ENCODE measurements at regions not wholly inside any gene's neighbourhood (a gene's known extent, or its start where the extent isn't known, plus 50 kb on each side); places are given as distances from the start of the nearest gene placed in this dataset.

DNA sequence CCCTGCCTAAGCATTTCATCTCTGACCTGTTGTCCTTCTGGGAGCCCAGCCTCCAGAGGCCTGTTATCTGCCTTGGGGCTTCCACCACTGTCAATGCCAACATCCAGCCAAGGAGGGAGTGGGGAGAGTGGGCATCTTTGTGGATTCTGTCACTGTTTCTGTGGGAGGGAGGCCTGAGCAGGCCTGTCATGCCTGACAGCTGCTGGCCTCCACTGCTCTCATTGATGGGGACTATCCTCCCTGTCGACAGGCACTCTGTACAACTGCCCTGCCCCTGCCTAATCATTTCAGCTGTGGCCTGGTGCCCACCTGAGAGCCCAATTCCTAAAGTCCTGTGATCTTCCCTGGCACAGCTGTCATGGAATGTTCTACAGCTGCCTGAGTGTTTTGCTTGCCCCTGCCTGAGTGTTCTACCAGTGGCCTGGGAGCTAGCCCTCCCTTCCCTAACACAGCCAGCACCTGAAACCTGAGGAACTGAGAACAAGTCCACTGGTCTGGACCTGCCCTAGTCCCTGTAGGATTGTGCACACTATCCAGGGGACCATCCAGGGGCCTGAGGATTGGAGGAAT is 145.3 kb downstream of the FAM83B start:
- no peak overlapping the region for H3K4me3 Mint-ChIP-seq (ENCODE audit: low read depth)
- H3K36me3 Mint-ChIP-seq (ENCODE audit: low read depth) = no peaks in the 10 kb centered on the region
- H3K4me1 Mint-ChIP-seq (ENCODE audit: low read depth) = no peaks in the 10 kb centered on the region
- H3K27ac Mint-ChIP-seq = no peak overlapping the region
- intact Hi-C loops (cut with micrococcal nuclease) = no loop called here
- H3K27me3 Mint-ChIP-seq (ENCODE audit: low read depth) = no peaks in the 10 kb centered on the region
- H3K9me3 Mint-ChIP-seq = no peaks in the 10 kb centered on the region
- no peak for DNase-seq (ENCODE audit: low spot score)

DNA sequence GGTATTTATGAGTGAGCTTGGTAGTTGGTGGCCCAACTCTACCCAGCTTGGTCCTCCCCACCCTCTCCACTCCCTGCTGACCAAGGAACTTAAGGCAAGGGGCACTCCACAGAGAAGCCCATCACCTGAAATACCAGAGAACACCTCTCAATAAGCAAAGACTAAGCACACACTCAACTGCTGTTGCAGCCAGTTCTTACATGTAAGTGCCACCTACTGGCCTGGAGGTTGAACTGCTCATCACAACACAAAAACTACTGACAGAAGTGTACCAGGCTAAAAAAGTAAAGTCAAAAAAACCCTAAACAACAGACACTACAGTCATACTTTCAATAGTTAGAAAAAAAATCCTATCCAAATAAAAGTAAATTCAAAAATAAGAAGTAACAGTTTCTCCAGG is 146.2 kb downstream of the FAM83B start:
- no peak overlapping the region for H3K27ac Mint-ChIP-seq
- intact Hi-C loops (cut with micrococcal nuclease) = no loop called here
- H3K36me3 Mint-ChIP-seq (ENCODE audit: low read depth) = no peaks in the 10 kb centered on the region
- H3K27me3 Mint-ChIP-seq (ENCODE audit: low read depth) = no peaks in the 10 kb centered on the region
- H3K4me3 Mint-ChIP-seq (ENCODE audit: low read depth) = no peak overlapping the region
- H3K9me3 Mint-ChIP-seq = no peaks in the 10 kb centered on the region
- DNase-seq (ENCODE audit: low spot score) = no peak
- no peaks in the 10 kb centered on the region for H3K4me1 Mint-ChIP-seq (ENCODE audit: low read depth)

DNA sequence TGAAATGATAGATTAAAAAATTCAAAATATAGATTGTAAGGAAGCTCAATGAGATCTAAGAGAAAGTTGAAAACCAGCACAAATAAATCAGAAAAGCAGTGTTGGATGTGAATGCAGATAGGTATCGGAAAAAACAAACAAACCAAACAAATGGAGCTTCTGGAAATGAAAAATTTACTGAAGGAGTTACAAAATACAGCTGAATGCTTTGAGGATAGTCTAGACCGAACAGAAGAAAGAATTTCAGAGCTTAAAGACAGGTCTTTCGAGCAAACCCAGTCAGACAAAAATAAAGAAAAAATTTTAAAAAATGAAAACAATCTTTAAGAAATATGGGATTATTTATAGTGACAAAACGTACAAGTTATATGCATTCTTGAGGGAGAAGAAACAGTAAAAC is 146.7 kb downstream of the FAM83B start:
- intact Hi-C loops (cut with micrococcal nuclease) = no loop called here
- H3K9me3 Mint-ChIP-seq = no peaks in the 10 kb centered on the region
- no peaks in the 10 kb centered on the region for H3K36me3 Mint-ChIP-seq (ENCODE audit: low read depth)
- DNase-seq (ENCODE audit: low spot score) = no peak
- no peak overlapping the region for H3K4me3 Mint-ChIP-seq (ENCODE audit: low read depth)
- no peaks in the 10 kb centered on the region for H3K4me1 Mint-ChIP-seq (ENCODE audit: low read depth)
- H3K27me3 Mint-ChIP-seq (ENCODE audit: low read depth) = no peaks in the 10 kb centered on the region
- H3K27ac Mint-ChIP-seq = no peak overlapping the region

DNA sequence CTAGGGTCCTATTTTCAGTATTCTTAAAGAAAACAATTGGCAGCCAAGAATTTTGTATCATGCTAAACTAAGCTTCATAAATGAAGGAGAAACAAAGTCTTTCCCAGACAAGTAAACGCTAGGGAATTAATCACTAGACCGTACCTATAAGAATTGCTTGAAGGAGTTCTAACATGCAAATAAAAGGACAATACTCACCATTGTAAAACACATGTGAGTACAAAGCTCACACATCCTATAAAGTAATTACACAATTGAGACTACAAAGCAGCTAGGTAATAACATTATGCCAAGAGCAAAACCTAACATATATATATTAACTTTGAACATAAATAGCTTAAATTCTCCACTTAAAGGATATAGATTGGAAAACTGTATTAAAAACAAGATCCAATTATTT is 147.4 kb downstream of the FAM83B start:
- intact Hi-C loops (cut with micrococcal nuclease) = no loop called here
- no peaks in the 10 kb centered on the region for H3K9me3 Mint-ChIP-seq
- DNase-seq (ENCODE audit: low spot score) = no peak
- H3K4me3 Mint-ChIP-seq (ENCODE audit: low read depth) = no peak overlapping the region
- H3K4me1 Mint-ChIP-seq (ENCODE audit: low read depth) = no peaks in the 10 kb centered on the region
- H3K27me3 Mint-ChIP-seq (ENCODE audit: low read depth) = no peaks in the 10 kb centered on the region
- no peak overlapping the region for H3K27ac Mint-ChIP-seq
- H3K36me3 Mint-ChIP-seq (ENCODE audit: low read depth) = no peaks in the 10 kb centered on the region

DNA sequence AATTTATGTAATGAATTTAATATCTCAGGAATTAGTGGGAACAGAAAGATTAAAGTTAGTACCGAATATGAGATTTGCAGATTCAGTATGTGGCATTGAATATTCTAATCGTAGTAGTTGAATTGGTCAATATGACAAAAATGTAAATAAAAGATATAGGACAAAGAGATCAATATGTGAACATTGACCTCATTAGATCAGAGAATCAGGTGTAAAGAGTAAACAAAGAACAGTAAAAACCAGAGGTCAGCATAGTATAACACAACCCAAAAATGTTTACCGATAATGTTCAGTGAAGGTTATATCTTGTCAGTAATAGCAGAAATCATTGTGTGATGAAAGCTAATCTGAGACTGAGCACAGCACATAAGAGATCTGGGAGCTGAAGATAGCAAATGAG is 152.0 kb downstream of the FAM83B start:
- no peak overlapping the region for H3K4me3 Mint-ChIP-seq (ENCODE audit: low read depth)
- no peak overlapping the region for H3K27ac Mint-ChIP-seq
- no peaks in the 10 kb centered on the region for H3K27me3 Mint-ChIP-seq (ENCODE audit: low read depth)
- no peaks in the 10 kb centered on the region for H3K36me3 Mint-ChIP-seq (ENCODE audit: low read depth)
- no peaks in the 10 kb centered on the region for H3K4me1 Mint-ChIP-seq (ENCODE audit: low read depth)
- intact Hi-C loops (cut with micrococcal nuclease) = no loop called here
- H3K9me3 Mint-ChIP-seq = peaks cover 7% of the 10 kb centered on the region
- no peak for DNase-seq (ENCODE audit: low spot score)

DNA sequence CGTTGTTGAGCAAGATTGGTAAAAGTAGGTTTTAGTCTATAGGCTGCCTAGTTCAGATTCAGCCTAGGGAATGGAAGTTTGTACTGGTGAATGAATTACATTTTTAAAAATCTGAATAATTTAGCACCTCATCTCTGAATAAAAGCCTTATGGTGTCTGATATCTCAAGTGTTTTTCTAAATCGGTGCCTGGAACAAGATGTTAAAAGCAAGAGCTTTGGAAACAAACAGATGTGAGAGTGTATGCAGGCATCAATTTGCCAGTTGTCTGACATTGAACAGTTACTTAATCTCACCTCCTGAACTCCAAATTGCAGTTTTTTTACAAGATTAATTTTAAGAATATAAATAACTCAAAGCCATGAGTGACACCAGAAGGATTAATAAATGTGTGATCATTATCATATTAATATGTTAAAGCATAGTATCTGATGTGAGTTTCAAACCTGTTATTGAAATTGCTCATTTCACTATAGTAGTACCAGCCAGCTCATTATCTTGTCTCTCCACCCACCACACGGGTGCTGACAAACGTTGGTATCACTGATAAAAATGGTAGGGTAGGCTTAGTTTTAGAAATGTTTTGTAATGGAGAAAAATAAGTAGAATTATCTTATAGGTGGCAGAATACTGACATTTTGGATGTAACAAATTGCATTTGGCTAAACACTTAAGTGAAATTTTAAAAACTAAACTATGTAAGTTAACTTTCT is 157.3 kb downstream of the FAM83B start:
- Mint-ChIP-seq H3K4me3 (ENCODE audit: low read depth) (no peak overlapping the region), H3K9me3 (peaks cover 21% of the 10 kb centered on the region), H3K27ac (no peak overlapping the region), H3K36me3 (ENCODE audit: low read depth) (no peaks in the 10 kb centered on the region), H3K27me3 (ENCODE audit: low read depth) (no peaks in the 10 kb centered on the region), H3K4me1 (ENCODE audit: low read depth) (no peaks in the 10 kb centered on the region)
- no peak for DNase-seq (ENCODE audit: low spot score)
- intact Hi-C loops (cut with micrococcal nuclease) = no loop called here

DNA sequence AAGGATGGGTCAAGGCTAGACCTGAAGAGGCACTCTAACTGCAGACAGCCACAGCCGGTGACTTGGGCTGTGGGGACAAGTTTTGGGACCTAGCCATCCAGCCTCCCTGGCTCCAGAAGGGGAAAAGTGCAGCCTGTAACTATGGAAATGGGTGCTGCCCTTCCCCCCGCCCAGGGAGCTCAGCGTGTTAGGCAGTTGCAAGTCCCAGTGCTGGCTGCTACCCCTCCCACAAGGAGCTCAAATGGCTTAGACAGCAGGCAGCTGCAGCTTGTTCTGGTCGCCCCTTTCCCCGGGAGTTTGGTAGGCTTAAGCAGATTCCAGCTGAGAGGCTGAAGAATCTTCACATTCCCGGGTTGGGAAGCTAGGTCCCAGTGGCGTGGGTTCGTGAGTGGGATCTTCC is 162.6 kb downstream of the FAM83B start:
- no peaks in the 10 kb centered on the region for H3K27me3 Mint-ChIP-seq (ENCODE audit: low read depth)
- no peaks in the 10 kb centered on the region for H3K4me1 Mint-ChIP-seq (ENCODE audit: low read depth)
- no peak for DNase-seq (ENCODE audit: low spot score)
- intact Hi-C loops (cut with micrococcal nuclease) = no loop called here
- H3K36me3 Mint-ChIP-seq (ENCODE audit: low read depth) = no peaks in the 10 kb centered on the region
- no peak overlapping the region for H3K4me3 Mint-ChIP-seq (ENCODE audit: low read depth)
- peaks cover 24% of the 10 kb centered on the region for H3K9me3 Mint-ChIP-seq
- H3K27ac Mint-ChIP-seq = no peak overlapping the region

DNA sequence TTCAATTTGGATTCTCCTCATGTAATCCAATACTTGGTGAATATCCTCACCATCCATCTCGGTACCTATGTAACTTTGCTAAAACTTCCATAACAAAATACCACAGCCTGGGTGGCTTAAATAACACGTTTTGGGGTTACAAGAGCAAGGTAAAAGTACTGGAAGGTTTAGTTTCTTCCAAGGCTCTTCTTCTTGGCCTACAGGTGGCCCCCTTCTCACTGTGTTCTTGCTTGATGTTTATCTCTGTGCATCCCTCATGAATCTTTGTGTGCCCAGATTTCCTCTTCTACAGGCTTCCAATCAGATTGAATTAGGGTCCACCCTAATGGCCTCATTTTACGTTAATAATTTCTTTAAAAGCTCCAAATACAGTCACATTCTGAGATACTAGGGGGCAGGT is 163.3 kb upstream of the HCRTR2 start:
- H3K27me3 Mint-ChIP-seq (ENCODE audit: low read depth) = no peaks in the 10 kb centered on the region
- intact Hi-C loops (cut with micrococcal nuclease) = no loop called here
- peaks cover 21% of the 10 kb centered on the region for H3K9me3 Mint-ChIP-seq
- no peak for DNase-seq (ENCODE audit: low spot score)
- H3K36me3 Mint-ChIP-seq (ENCODE audit: low read depth) = no peaks in the 10 kb centered on the region
- H3K4me1 Mint-ChIP-seq (ENCODE audit: low read depth) = no peaks in the 10 kb centered on the region
- no peak overlapping the region for H3K27ac Mint-ChIP-seq
- H3K4me3 Mint-ChIP-seq (ENCODE audit: low read depth) = no peak overlapping the region

DNA sequence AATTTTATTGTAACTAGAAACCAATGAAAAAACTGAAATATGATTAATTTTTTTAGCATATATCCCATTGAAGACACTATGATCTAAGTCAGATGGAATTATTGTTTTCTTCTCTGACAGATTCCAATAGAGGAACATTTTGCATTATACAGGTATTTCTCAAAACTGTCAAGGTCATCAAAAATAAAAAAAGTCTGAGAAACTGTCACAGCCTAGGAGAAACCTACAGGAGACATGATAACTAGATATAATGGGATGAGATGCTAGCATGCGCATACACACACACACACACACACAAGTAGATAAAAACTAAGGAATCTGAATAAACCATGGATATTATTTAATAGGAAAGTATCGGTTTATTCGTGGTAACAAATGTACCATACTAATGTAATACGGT is 161.9 kb upstream of the HCRTR2 start:
- peaks cover 20% of the 10 kb centered on the region for H3K9me3 Mint-ChIP-seq
- intact Hi-C loops (cut with micrococcal nuclease) = no loop called here
- H3K4me1 Mint-ChIP-seq (ENCODE audit: low read depth) = no peaks in the 10 kb centered on the region
- DNase-seq (ENCODE audit: low spot score) = no peak
- H3K27ac Mint-ChIP-seq = no peak overlapping the region
- no peak overlapping the region for H3K4me3 Mint-ChIP-seq (ENCODE audit: low read depth)
- H3K27me3 Mint-ChIP-seq (ENCODE audit: low read depth) = no peaks in the 10 kb centered on the region
- H3K36me3 Mint-ChIP-seq (ENCODE audit: low read depth) = no peaks in the 10 kb centered on the region

DNA sequence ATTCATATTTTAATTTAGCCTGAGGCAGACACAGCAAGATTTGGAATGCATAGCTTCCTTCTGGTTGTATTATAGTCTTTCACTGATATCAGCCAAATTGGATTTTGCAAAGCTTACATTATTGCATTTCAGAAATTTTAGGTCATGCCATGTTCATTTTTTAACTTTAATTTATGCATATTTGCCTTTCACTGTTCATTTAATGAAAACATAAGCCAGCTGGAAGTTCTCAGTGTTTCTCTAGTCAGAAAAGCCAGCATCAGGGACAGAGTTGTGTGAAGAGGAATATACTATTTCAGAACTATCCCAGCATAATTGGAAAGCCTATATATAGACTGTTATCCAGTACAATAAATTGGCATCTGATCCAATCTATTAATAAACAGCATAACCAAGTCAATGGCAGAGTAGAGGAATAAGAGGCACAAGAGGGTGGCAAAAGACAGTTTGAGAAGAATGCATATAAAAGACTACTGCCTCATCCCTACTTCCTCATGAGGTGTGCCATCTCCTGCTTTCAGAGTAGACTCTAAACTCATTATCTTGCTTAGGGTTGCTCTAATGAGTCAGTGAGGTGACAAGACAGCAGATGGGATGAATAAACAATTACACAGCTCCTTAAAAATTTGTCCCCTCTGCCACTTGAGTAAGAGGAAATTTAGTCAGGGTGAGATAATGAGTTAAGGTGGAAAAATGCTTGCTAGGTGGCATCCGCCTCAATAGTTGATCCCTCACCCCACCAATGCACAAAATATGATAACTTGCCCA is 159.8 kb upstream of the HCRTR2 start:
- intact Hi-C loops (cut with micrococcal nuclease) = no loop called here
- Mint-ChIP-seq H3K4me1 (ENCODE audit: low read depth) (no peaks in the 10 kb centered on the region), H3K27ac (no peak overlapping the region), H3K4me3 (ENCODE audit: low read depth) (no peak overlapping the region), H3K9me3 (peaks cover 11% of the 10 kb centered on the region), H3K36me3 (ENCODE audit: low read depth) (no peaks in the 10 kb centered on the region), H3K27me3 (ENCODE audit: low read depth) (no peaks in the 10 kb centered on the region)
- DNase-seq (ENCODE audit: low spot score) = no peak

DNA sequence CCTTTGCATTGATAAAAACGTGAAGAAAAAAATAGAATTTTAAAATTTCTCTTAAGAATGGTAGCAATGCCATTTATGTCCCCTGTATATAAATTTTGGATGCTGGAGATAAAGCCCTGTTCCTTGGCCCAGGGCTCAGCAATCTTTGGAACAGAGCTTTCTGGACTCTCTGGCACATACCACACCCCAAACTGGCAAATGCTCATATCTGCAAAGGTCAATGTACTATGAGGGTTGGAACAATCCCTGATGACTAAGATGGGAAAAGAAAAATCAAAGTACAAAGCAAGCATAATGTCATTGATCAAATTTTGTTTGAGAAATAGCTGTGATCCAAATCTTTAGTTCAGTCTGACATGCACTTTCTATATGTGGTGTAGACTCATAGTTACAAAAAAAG is 158.1 kb upstream of the HCRTR2 start:
- no peak overlapping the region for H3K4me3 Mint-ChIP-seq (ENCODE audit: low read depth)
- H3K27ac Mint-ChIP-seq = no peak overlapping the region
- no peaks in the 10 kb centered on the region for H3K36me3 Mint-ChIP-seq (ENCODE audit: low read depth)
- no peaks in the 10 kb centered on the region for H3K27me3 Mint-ChIP-seq (ENCODE audit: low read depth)
- DNase-seq (ENCODE audit: low spot score) = no peak
- H3K9me3 Mint-ChIP-seq = peaks cover 10% of the 10 kb centered on the region
- intact Hi-C loops (cut with micrococcal nuclease) = no loop called here
- no peaks in the 10 kb centered on the region for H3K4me1 Mint-ChIP-seq (ENCODE audit: low read depth)

DNA sequence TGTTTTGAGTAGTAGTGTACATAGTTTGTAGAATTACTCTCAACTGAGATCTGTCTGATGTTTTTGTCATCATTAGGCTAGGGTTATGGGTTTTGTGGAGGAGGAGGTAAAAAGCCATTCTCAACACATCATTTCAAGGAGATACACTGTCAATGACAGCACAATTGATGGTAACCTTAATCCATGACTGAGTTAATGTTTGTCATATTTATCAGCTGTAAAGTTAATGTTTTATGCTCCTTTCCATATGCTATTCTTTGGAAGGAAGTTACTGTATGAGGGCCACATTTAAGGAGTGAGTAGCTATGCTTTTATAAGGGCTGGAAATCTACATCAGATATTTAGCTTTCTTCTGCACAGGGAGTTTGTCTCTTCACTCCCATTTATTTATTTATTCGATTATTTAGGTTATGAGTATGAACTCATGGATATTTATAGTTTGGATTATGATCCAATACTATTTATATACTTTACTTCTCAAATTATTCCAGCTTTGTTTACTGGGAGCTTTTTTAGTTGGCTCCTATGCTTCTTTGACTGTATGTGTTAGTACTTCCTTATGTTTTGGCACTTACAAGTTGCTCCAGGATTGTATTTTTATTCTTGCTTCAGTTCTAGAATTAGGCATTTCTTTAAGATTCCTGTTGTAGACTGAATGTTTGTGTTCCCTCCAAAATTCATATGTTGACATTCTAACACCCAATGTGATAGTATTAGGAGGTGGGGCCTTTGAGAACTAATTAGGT is 156.6 kb upstream of the HCRTR2 start:
- H3K27ac Mint-ChIP-seq = no peak overlapping the region
- intact Hi-C loops (cut with micrococcal nuclease) = no loop called here
- no peaks in the 10 kb centered on the region for H3K4me1 Mint-ChIP-seq (ENCODE audit: low read depth)
- no peak for DNase-seq (ENCODE audit: low spot score)
- peaks cover 4% of the 10 kb centered on the region for H3K9me3 Mint-ChIP-seq
- H3K4me3 Mint-ChIP-seq (ENCODE audit: low read depth) = no peak overlapping the region
- H3K36me3 Mint-ChIP-seq (ENCODE audit: low read depth) = no peaks in the 10 kb centered on the region
- no peaks in the 10 kb centered on the region for H3K27me3 Mint-ChIP-seq (ENCODE audit: low read depth)

DNA sequence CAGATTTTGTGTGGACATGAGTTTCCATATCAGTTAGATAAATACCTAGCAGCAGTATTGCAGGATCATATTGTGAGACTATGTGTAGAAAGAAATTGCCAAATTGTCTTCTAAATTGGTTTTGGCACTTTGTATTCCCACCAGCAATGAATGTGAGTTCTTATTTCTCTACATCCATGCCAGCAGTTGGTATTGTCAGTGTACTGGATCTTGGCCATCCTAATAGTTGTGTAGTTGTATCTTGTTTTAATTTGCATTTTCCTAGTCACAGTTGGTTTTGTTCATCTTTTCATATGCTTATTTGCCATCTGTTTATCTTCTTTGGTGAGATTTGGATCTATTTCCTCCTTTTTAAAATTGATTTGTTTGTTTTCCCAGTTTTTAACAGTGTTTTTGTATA is 154.7 kb upstream of the HCRTR2 start:
- Mint-ChIP-seq H3K4me3 (ENCODE audit: low read depth) (no peak overlapping the region), H3K9me3 (peaks cover 4% of the 10 kb centered on the region), H3K4me1 (ENCODE audit: low read depth) (no peaks in the 10 kb centered on the region), H3K27me3 (ENCODE audit: low read depth) (no peaks in the 10 kb centered on the region), H3K27ac (no peak overlapping the region), H3K36me3 (ENCODE audit: low read depth) (no peaks in the 10 kb centered on the region)
- no peak for DNase-seq (ENCODE audit: low spot score)
- intact Hi-C loops (cut with micrococcal nuclease) = no loop called here

Data from activated T-helper 2 cell treated with anti-CD3 and anti-CD28 coated beads, Interferon-gamma antibody, Interleukin-2, Interleukin-4, amounts not matched to agents 10 μg/mL and 5 μg/mL and 100 μg/mL, durations not matched to agents 14 hours and 24 hours and 36 hours (primary cell).